Hepatocyte (in vitro differentiated cells): ENCODE measurements at regions not wholly inside any gene's neighbourhood (a gene's known extent, or its start where the extent isn't known, plus 50 kb on each side); places are given as distances from the start of the nearest gene placed in this dataset.

ENCODE experiments used
- DNase-seq: peaks from one replicate; pipeline ENCODE4 v3.0.0-alpha.2; 2016; ENCODE audit warnings: low spot score
- H2AFZ ChIP-seq: fragments of 200-600 bp; sonication (generic); 2 replicates; pipeline ENCODE4 v1.6.0; 2016; ENCODE audit warnings: antibody characterized with exemption, mild to moderate bottlenecking
- H3K27ac ChIP-seq: fragments of 200-600 bp; sonication (generic); 2 replicates; pipeline ENCODE4 v1.5.1; 2016; ENCODE audit warnings: mild to moderate bottlenecking
- H3K27me3 ChIP-seq: fragments of 200-600 bp; sonication (generic); 2 replicates; pipeline ENCODE4 v1.6.1; 2016
- H3K36me3 ChIP-seq: fragments of 200-600 bp; sonication (generic); replicated peaks from 2 replicates; pipeline ENCODE4 v1.5.1; 2016; ENCODE audit warnings: low read depth; ENCODE audit not compliant: insufficient read depth
- H3K4me1 ChIP-seq: fragments of 200-600 bp; sonication (generic); 2 replicates; pipeline ENCODE4 v1.5.1; 2016; ENCODE audit warnings: mild to moderate bottlenecking, moderate library complexity; ENCODE audit not compliant: insufficient read depth
- H3K4me2 ChIP-seq: fragments of 200-600 bp; sonication (generic); 2 replicates; pipeline ENCODE4 v1.6.0; 2016
- H3K4me3 ChIP-seq: fragments of 200-600 bp; sonication (generic); 2 replicates; pipeline ENCODE4 v1.5.1; 2016; ENCODE audit warnings: mild to moderate bottlenecking
- H3K79me2 ChIP-seq: fragments of 200-600 bp; sonication (generic); 2 replicates; pipeline ENCODE4 v1.6.0; 2017; ENCODE audit warnings: mild to moderate bottlenecking
- H3K9me2 ChIP-seq: fragments of 200-600 bp; sonication (generic); replicated peaks from 2 replicates; pipeline ENCODE4 v1.6.0; 2017; ENCODE audit warnings: mild to moderate bottlenecking; ENCODE audit not compliant: insufficient read depth
- H3K9me3 ChIP-seq: fragments of 200-600 bp; sonication (generic); 2 replicates; pipeline ENCODE4 v1.5.1; 2016; ENCODE audit warnings: low read depth, mild to moderate bottlenecking
- H4K20me1 ChIP-seq: fragments of 200-600 bp; sonication (generic); 2 replicates; pipeline ENCODE4 v1.6.0; 2016; ENCODE audit warnings: mild to moderate bottlenecking; ENCODE audit not compliant: insufficient read depth, poor library complexity, severe bottlenecking
- EZH2 ChIP-seq: fragments of 200-600 bp; sonication (generic); IDR thresholded peaks from 2 replicates; pipeline ENCODE4 v1.6.1; 2016; ENCODE audit warnings: antibody characterized with exemption, mild to moderate bottlenecking, borderline replicate concordance
- EZH2phosphoT487 ChIP-seq: fragments of 200-600 bp; sonication (generic); IDR thresholded peaks from one replicate; pipeline ENCODE4 v1.6.1; 2018; ENCODE audit warnings: antibody characterized with exemption, mild to moderate bottlenecking, low read depth, moderate library complexity; ENCODE audit not compliant: unreplicated experiment, severe bottlenecking
- WGBS: methylation state at CpG from one replicate; pipeline ENCODE4 v1.1.6; 2016; ENCODE audit warnings: low lambda C conversion rate; ENCODE audit errors: missing lambda C conversion rate; 5-methylcytosine and 5-hydroxymethylcytosine counted together
- TF ChIP-seq, protein P1 (sequence below): fragments of 200-600 bp; sonication (generic); IDR thresholded peaks from 2 replicates; pipeline ENCODE4 v1.5.1; 2016; ENCODE audit warnings: antibody characterized with exemption, mild to moderate bottlenecking; ENCODE audit not compliant: poor library complexity

DNA sequence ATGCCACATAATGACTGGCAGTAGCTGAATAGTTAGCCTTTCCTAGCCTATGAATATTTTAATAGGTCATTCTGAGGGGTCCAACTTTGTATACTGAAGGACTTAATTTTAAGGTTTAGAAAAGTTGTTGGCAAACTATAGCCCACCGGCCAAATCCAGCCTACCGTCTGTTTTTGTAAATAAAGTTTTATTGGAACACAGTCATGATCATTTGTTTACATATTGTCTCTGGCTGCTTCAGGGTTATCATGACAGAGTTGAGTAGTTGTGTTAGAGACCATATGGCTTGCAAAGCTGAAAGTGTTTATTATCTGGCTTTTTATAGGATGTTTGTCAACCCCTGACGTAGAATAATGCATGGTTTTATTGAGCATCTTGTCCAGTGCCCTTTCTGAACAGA, 73.4 kb downstream of the NTMT2 start:
- no peak overlapping the region for H3K27ac ChIP-seq
- no peaks in the 10 kb centered on the region for H3K4me1 ChIP-seq
- no peak overlapping the region for H3K4me3 ChIP-seq
- no peaks in the 10 kb centered on the region for H3K79me2 ChIP-seq
- H3K9me3 ChIP-seq, result no peaks in the 10 kb centered on the region
- H3K27me3 ChIP-seq, result no peaks in the 10 kb centered on the region
- WGBS, result 34% methylated on average over 3 of the region's 3 CpGs
- no peak for DNase-seq
- no peak for TF ChIP-seq EZH2phosphoT487
- TF ChIP-seq EZH2, result no peak
- TF ChIP-seq, protein P1, sequence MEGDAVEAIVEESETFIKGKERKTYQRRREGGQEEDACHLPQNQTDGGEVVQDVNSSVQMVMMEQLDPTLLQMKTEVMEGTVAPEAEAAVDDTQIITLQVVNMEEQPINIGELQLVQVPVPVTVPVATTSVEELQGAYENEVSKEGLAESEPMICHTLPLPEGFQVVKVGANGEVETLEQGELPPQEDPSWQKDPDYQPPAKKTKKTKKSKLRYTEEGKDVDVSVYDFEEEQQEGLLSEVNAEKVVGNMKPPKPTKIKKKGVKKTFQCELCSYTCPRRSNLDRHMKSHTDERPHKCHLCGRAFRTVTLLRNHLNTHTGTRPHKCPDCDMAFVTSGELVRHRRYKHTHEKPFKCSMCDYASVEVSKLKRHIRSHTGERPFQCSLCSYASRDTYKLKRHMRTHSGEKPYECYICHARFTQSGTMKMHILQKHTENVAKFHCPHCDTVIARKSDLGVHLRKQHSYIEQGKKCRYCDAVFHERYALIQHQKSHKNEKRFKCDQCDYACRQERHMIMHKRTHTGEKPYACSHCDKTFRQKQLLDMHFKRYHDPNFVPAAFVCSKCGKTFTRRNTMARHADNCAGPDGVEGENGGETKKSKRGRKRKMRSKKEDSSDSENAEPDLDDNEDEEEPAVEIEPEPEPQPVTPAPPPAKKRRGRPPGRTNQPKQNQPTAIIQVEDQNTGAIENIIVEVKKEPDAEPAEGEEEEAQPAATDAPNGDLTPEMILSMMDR, result no peak
- no peaks in the 10 kb centered on the region for H3K36me3 ChIP-seq
- H3K9me2 ChIP-seq, result no peaks in the 10 kb centered on the region
- no peak overlapping the region for H3K4me2 ChIP-seq
- no peaks in the 10 kb centered on the region for H4K20me1 ChIP-seq
- H2AFZ ChIP-seq, result no peak overlapping the region

DNA sequence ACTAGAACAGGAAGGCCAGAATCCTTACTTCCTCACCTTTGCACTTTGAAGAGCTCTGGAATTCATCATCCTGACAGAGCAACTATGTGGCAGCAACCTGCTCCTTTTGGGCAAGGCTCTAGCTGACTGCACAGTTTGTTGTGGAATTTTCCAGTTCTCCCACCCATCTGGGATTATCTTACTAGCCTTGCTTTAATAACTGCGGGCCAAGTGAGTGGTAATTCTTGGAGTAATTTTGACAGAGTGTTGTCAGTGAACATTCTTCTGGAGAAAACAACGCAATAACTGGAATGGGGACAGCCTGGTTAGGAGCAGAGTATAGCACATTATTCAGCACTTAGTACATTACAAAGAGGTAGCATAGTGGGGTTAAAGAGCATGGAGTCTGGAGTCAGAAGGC, 75.3 kb downstream of the NTMT2 start:
- TF ChIP-seq EZH2, result no peak
- TF ChIP-seq, protein P1, result no peak
- no peak for TF ChIP-seq EZH2phosphoT487
- no peaks in the 10 kb centered on the region for H3K9me2 ChIP-seq
- H3K36me3 ChIP-seq, result no peaks in the 10 kb centered on the region
- H3K4me2 ChIP-seq, result no peak overlapping the region
- no peaks in the 10 kb centered on the region for H3K9me3 ChIP-seq
- H3K79me2 ChIP-seq, result no peaks in the 10 kb centered on the region
- H3K27me3 ChIP-seq, result no peaks in the 10 kb centered on the region
- no peak overlapping the region for H2AFZ ChIP-seq
- no peak overlapping the region for H3K27ac ChIP-seq
- 51% methylated on average over 2 of the region's 2 CpGs for WGBS
- no peaks in the 10 kb centered on the region for H4K20me1 ChIP-seq
- no peak overlapping the region for H3K4me3 ChIP-seq
- H3K4me1 ChIP-seq, result no peaks in the 10 kb centered on the region
- peak; percentile 32 for DNase-seq

DNA sequence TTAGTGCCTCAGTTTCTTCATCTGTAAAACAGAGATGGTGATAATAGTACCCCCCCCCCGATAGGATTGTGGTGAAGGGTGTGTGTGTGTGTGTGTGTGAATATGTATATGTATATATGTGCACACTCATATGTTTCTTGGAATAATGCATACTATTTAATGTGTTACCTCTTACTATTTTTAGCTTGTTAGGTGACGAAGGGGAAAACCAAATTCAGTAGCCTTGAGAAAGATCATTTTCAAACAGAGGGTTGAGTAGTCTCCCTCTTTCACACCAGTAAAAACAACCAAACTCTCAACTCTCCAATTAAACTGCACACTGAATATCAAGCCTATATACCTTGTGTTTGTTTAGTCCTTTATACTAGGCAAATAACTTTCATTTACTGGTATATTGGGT, 75.7 kb downstream of the NTMT2 start:
- Histone ChIP-seq H2AFZ (no peak overlapping the region), H3K79me2 (no peaks in the 10 kb centered on the region), H3K27me3 (no peaks in the 10 kb centered on the region), H3K9me3 (no peaks in the 10 kb centered on the region), H4K20me1 (no peaks in the 10 kb centered on the region), H3K9me2 (no peaks in the 10 kb centered on the region), H3K27ac (no peak overlapping the region), H3K4me3 (no peak overlapping the region), H3K36me3 (no peaks in the 10 kb centered on the region), H3K4me1 (no peaks in the 10 kb centered on the region), H3K4me2 (no peak overlapping the region)
- whole genome bisulfite sequencing, result 95% methylated on average over 2 of the region's 2 CpGs
- TF ChIP-seq EZH2phosphoT487, result no peak
- TF ChIP-seq, protein P1, result no peak
- TF ChIP-seq EZH2, result no peak
- no peak for DNase-seq

DNA sequence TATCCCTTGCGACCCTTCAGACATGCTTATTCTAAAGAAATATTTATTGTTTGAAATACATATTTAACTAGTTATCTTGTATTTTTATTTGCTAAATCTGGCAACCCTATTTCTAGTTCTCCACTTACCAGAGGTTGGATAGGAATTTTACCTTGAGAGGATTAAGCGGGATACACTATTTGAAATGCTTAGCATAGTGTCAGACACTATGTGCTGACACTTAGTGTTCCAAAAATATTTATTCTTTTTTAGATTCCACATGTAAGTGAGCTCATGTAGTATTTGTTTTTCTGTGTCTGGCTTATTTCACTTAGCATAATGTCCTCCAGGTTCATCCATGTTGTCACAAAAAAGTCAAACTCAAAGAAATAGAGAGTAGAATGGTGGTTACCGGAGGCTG, 78.7 kb downstream of the NTMT2 start:
- no peaks in the 10 kb centered on the region for H3K36me3 ChIP-seq
- no peak overlapping the region for H3K27ac ChIP-seq
- H3K4me3 ChIP-seq, result no peak overlapping the region
- no peak for DNase-seq
- WGBS, result 79% methylated on average over 3 of the region's 3 CpGs
- H3K4me2 ChIP-seq, result no peak overlapping the region
- TF ChIP-seq EZH2phosphoT487, result no peak
- TF ChIP-seq, protein P1, result no peak
- no peak for TF ChIP-seq EZH2
- H3K9me2 ChIP-seq, result no peaks in the 10 kb centered on the region
- no peaks in the 10 kb centered on the region for H4K20me1 ChIP-seq
- no peaks in the 10 kb centered on the region for H3K27me3 ChIP-seq
- H3K9me3 ChIP-seq, result no peaks in the 10 kb centered on the region
- H3K79me2 ChIP-seq, result no peaks in the 10 kb centered on the region
- H2AFZ ChIP-seq, result no peak overlapping the region
- no peaks in the 10 kb centered on the region for H3K4me1 ChIP-seq
